ENCODE measurements at regions not wholly inside any gene's neighbourhood (a gene's known extent, or its start where the extent isn't known, plus 50 kb on each side); places are given as distances from the start of the nearest gene placed in this dataset.

DNA sequence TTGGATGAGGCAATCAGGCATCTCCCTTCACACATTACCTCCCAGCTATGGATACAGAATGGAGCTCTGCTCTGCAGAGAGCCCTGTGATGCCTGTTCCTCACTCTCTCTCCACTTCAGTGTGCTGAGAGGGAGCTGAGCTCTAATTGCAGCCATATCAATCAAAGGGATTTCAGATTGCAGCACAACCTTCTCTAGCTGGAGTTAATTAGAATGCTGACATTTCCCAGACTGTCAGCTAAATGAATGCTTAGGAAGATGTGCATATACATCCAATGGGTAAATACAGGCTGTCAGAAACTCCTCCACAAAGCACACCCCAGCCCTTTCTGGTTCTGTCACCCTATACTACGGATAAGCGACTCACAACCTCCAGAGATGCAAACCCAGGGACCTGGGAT is 402.6 kb downstream of the EIPR1 start:
- no peak for DNase-seq

DNA sequence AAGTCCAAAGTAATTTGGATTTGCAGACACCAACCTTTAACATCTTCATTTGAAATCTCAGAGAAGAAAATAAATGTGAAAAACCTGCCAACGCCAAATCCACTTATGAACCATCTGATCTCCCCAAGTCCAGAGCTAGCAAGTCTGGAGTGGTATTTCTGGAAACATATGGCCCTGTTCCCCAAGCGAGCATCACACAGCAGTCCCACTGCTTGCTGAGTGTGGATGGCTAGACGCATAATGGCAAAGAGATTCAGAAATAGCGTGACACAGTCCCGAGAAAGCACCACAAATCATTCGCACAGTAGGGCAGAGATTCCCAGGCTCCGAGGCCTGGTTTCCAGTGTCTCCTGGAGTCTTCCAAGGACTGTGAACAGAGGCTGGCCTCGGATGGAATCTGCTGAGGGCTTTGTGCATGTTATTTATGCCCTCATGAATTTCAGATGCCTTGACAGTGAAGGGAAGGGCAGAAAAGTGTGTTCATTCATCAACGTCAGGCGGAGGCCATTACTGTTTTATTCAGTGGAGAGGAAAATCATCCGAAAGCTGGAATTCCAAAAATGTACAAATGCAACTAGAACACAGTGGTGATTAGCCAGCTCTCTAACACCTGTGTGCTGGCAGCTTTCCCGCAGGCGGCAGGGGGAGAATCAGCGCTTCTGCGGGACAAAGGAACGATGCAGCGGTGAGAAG is 417.0 kb downstream of the EIPR1 start:
- no peak for DNase-seq

DNA sequence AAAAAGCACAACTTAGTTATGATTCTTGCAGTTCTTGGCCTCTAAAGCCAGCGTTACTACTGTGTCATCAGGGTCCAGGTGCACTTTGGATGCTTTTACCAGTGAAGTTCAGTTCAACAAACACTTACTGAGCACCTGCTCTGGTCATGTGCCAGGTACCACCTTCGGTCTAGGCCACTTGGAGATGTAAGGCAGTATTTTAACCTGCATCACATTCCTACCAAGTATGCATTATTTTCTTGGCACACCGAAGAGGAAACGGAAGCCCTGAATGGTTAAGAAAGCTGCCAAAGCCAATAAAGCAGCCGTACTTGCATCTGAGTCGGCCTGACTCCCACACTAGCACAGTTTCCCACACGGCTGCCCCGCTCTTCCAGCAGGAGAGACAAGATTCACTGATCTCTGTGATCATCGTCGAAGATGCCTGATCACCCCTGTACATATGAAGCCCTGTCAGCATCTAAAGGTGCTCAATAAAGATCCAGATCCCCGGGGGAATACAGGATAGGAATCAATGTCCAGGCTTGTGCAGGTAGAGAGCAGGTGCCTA is 427.1 kb downstream of the EIPR1 start:
- no peak for DNase-seq

DNA sequence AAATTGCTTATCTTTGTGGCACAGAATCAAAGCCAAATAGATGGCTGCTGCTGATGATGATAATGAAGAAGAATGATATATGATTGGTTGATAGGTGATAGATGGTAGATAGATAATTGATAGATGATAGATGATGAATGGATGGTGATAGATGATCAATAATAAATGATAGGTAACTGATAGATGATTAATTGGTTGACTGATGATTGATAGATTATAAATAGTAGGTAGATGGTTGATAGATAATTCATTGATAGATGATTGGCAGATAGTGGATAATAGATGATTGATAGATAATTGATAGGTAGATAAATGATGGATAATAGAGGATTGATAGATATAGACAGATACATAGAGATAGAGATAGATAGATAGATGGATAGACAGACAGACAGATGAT is 430.2 kb downstream of the EIPR1 start:
- no peak for DNase-seq

DNA sequence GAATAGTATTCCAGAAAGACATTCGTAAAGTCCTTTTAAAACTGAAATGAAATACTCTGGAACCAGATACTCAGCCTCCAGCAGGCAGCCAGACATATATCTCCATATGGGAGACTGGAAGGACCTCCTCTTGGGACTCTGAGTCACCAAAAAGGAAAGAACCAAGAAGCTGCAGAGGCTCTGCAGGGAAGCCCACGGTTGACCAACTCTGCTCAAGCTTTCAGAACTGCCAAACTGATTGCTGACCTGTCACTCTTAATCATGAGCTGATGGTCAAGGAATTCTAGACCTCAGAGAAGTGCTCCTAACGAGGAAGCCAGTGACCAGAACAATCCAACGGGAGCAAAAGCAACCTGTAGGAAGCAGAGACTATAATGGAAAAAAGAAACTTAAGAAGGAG is 434.7 kb downstream of the EIPR1 start:
- no peak for DNase-seq

DNA sequence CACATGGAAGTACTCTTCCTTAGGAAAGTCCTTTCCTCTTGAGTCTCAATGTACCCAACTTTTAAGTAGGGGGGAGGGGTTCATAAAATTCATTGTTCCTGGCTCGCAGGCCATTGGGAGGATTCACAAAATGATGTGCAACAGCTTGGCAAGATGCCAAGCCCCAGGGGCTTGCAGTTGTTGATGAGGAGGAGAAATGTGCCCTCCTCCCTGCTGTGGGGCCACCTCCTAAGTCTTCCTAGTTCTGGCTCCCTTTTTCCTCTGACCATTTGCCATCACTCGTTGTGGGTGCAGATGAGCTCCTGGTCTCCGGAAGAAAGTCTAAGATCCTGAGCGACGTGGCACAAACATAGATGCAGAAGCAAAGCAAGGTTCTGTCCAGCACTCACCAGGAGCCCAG is 435.4 kb downstream of the EIPR1 start:
- DNase-seq = no peak

DNA sequence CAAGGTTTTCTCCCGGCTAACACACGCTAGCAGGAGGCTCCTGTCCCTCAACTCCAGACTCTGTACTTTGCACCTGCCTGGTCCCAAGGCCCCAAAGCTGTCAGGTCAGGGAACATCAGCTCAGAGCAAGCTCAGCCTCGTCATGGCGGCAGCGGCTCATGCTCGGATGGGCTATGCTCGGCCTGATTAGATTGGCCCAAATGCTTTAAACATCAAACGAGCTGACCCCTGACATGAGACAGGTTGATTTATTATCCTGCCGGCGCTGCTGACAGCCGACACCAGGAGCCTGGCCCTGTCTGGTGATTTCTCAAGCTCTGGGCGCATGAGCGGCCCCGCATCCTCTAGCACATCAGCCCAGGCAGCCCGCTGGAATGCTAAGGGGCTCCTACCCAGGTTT is 436.4 kb downstream of the EIPR1 start:
- DNase-seq = no peak

DNA sequence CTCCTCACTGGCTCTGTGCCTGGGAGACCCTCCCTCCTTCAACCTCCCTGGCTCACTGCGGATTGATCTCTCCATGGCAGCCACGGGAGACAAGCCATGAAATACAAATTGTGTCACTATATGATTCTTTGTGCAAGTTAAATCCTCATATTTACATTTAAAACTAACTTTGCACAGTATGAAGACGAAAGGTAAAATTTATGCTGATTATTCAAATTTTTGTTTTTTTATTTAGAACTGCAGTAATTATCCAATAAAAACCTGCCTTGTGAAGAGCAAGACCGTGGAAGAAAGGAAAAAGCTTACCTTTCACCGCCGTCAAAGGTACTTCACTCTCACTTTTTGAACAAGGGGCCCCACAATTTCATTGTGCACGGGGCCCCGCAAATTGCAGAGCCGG is 436.9 kb downstream of the EIPR1 start:
- no peak for DNase-seq

DNA sequence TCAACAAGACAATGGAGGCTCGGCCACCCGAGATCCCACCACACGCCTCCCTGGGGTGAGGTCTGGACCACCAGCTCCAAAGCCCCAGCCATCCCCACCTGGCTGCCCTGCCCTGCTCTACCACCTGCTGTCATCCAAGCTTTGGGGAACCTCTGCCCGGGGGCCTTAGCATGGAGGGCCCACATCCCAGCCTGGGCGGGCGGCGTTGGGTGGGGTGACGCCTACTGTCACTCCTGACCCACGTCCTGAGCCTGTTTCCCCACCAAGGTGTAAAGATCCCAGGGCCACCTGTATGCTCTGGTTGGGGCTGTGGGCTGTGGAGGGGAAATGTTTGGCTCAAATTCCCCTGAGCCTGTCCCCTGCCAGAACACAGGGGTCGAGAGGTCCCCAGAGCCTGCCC is 437.6 kb downstream of the EIPR1 start:
- DNase-seq = no peak

DNA sequence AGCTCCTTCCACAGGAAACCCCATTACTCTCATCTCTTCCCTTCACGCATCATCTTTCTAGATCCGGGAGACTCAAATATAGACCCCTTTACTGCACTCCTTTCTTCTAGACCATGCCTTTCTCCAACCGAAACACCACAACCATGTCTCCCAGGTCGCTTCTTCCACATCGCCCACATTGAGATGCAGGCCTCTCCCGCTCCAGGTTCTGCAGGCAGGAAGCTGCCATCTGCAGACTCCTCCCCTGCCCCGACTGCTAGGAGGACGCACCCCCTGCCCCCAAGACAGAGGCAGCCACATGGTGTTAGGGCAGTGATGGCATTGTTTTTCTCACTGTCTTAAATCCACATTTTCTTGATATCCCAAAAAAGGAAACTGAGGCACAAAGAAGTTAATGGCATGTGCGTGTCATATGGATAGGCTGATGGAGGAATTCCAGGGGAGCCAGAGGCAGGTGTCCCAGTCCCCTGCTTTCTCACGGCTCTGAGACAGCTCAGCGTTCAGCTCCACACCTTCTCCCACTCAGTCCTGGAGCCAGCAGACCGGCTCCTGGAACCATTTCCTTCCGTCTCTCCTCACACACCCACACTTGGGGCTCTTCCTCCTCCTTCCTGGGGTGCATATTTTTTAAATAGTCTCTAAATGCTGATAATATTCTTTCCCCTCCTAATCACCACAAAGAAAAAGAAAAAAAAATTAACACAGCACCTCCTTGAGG is 438.4 kb downstream of the EIPR1 start:
- no peak for DNase-seq

DNA sequence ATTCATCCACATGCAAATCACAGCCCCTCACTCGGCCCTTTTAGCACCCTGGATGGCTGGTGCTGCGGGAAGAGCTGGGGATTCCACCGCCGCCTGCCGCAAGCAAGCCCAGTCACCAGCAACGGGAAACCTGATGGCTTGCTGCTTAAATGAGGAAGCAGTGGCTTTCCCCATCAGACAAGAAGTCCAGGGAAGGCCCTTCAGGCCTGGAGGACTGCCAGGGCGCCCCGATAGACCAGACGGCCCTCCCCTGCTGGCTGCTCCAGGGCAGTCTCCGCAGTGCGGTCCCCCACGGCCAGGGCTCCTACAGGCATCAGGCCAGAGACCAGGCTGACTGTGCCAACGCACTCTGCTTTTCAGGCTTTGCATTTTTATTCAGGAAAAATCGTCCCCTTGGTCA is 439.1 kb downstream of the EIPR1 start:
- DNase-seq = no peak

DNA sequence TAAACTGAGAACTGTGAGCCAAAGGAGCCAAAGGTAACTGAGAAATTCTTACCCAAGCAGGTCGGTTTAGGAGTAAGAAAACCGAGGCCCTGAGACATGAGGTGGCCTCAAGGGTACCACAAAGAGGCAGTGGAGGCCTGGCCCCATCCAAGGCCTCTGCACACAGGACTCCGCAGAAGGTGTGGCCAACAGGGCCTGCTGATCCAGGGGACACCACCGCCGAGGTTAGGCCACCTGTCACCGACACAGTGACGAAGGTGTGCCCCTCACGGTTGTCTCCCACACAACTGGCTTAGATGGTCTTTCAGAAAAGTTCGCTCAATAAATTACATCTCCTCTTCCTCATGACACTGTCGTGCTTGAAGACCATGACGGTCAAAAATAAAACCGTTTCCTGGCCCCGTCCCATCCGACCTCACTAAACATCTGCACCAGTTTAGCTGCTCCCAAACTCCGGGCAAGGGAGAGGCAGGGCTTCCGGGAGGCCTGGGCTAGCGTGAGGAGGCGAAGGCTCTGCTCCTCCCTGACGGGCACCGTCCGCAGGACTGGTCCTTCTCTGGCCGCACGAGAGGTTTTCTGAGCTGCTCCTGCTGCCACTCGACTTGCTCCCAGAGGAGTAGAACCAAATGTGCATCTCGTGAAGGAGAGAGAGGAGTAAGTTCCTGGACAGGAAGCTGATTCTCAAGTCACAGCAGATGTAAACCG is 442.0 kb downstream of the EIPR1 start:
- no peak for DNase-seq

DNA sequence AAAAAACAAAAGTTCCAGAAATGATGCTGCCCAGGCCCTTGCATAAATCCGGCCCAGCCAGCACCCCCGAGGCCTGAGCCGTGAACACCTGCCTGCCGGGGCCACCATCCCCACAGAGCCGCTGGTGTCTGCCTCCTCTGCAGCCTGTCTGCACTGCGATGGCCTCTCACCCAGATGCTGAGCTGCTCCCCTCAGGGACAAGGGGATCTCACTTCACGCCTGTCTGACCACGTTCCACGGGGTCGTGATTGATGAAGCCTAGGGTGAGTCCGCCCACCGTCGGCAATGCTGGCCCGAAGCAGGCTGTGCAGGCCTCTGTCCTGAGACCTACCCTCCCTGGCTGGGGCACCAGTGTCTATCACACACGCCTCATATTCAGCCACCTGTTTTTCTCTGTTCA is 444.2 kb downstream of the EIPR1 start:
- DNase-seq = no peak

DNA sequence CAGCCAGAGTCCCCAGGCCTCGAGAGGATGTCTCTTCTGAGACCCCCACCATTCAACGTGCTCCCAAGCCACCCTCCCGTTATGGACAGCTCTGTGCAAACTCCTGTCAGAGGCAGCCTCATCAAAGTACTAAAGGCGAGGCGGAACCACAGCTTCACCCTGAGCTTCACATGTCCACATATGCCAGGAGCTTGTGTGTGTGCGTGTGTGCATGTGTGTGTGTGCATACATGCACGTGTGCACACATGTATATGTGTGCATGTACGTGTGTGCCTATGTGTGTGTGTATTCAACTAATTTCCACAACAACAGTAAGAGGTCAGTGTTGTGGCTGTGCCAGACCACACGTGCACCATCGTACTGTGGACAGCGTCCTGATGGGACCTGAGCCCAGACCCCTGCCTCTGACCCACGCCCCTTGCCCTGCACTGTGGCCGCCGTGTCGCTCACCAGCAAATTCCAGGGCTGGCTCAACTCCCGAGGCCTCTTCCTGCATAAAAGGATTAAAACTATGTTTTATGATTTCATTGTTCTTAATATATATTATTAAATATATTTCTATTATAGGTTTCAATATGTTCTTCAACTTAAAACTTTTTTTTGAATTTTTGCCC is 444.8 kb downstream of the EIPR1 start:
- no peak for DNase-seq

DNA sequence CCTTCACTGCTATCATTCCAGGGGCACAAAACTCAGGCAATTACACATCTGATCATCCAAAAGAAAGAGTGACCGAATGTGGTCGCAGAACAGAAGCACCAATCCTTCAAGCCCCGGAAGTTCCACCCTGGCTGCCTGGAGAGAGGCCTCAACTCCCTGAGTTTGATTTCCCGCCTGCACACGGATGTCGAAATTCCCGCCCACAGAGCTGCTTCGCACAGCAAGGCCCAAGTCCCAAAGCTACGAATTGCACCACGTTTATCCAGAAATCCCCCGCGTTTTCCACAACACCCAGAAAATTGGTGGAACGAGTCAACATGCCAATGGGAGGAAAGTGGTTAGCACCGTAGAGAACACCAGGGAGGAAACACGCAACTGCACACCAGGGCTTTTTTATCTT is 445.4 kb downstream of the EIPR1 start:
- no peak for DNase-seq

DNA sequence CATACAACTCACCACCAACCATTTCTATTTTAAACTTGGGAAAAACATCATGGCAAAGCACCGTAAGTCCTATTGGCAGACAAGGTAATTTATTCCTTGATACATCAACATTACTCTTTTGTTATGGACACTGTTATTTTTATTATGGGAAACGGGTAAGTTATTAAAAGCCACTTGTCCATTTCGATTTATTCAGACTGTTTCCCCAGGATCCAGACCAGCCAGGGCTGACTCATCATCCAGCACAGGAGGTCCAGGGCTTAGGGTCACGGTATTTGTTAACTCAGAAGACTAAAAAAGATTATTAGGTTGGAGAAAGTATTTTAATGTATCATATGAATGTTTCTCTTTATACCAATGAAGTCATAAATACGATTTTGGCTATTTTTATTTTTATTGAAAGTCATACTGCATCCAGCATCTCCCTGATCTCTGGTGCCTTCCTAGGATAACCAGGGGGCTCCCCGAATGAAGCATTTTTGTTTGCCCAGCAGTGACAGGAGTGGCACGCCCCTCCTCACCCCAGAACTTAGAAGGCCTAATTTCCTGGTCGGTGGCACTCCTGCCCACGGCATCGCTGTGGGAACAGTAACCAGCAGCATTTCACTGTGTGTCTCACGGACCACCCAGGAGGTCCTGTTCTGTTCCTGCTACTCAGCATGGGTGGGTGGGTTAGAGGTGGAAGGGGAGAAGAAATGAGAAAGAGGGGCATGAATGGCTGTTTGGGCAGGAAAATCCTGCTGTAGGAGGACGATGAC is 446.1 kb downstream of the EIPR1 start:
- DNase-seq = no peak

DNA sequence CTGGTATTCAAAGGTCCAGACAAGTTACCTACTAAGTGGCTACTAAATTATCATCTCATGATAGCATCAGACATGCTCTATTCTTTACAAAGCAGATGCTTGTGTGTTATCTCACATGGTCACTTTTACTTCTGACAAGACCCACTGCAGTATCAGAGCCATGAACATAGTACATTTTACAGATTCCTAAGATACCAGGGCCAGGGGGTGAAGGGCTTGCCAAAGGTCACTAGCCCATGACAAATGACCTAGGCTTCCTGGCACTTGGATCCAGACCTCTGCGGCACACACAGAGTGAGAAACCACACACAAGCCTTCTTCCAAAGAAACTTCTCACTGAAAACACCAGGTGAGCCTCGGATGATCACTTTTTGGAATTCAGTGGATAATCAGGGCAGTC is 446.8 kb downstream of the EIPR1 start:
- no peak for DNase-seq

DNA sequence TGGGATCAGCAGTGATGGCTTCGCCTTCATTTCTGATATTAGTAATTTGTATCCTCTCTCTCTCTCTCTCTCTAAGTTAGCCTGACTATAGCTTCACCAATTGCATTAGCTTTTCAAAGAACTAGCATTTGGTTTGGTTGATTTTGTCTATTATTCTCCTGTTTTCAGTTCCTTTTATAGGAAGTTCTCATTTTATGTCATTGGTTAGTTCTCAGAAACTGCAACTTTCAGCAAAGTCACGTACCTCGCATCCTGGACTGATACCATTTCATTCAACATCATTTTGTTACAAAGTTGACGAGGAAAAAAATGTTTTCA is 450.8 kb downstream of the EIPR1 start:
- no peak for DNase-seq

DNA sequence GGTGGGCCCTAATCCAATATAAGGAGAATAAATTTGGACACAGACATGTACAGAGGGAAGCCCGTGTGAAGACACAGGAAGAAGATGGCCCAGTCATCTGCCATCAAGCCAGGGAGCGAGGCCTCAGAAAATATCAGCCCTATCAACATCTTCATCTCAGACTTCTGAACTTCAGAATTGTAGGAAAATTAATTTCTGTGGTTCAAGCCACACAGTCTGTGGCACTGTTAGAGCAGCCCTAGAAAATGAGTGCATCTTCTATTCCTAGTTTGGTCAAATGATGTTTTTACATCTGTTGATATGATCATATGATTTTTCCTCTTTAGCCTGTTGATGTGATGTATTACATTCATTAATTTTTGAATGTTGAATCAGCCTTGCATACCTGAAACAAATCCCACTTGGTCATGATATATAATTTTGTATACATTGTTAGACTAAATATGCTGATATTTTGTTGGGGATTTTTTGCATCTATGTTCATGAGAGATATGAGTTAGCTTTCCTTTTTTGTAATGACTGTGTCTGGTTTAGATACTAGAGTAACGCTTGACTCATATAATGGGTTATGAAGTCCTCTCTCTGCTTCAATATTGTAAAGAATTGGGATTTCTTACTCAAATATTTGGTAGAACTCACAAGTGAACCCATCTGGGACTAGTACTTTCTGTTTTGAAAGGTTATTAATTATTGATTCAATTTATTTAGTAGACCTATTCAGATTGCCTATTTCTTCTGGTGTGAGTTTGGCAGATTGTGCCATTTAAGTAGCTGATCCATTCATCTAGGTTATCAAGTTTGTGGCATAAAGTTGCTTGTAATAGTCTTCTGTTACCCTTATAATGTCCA is 451.4 kb downstream of the EIPR1 start:
- no peak for DNase-seq

DNA sequence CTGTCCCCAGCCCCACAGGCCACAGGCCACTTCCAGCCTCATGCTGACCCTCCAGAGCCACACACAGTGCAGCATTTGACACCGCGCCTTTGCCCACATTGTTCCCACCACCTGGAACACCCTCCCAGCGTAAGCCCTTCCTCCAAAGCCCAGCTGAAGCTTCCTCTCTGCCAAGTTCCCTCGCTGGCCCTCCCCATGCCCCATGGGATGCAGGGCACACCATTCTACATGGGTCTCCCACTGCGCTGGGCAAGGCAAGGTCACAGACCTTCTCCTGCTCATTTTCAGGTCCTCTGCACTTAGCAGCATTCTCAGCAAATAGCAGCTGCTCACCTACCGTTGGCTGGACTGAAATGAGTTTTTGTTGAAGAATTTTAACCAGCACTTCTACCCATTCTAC is 455.5 kb downstream of the EIPR1 start:
- DNase-seq = no peak

DNA sequence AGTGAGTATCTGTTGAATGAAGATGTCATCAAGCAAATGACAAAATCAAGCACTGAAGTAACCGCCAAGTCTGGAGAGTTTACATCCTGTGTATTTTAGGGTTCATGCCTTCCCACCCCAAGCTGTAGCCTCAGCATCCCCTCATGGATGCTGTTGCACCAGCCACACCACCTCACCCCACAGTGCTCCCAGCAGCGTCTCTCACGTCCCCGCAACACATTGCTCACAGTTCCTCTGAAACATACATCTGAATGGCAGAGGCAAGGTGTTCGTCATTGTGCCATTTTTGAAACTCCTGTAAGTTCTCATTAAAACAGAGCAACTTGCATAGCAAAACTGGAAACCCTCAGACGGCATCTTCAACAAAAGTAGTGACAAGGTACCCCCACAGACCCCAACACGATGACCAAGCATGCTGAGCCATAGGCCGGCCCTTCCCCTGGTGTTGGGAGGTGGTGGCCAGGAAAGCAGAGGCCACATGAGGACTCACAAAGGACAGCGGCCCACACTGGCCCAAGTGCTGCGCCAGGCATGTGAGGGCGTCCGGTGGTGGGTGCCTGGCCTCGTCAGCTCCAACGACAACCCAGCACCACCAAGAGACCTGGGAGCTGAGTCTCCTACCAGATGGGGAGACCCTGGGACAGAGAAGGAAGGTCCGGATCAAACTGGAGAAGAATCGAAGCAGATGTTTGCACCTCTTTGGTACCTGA is 456.5 kb downstream of the EIPR1 start:
- no peak for DNase-seq

All from hematopoietic multipotent progenitor cell treated with erythropoietin and hydrocortisone succinate and interleukin-3 and kit ligand, for 6 days (in vitro differentiated cells).